ENCODE measurements at regions not wholly inside any gene's neighbourhood (a gene's known extent, or its start where the extent isn't known, plus 50 kb on each side); places are given as distances from the start of the nearest gene placed in this dataset.

GRCh38 chr7:116445447-116446211, 53.9 kb upstream of the CAV2 start:
- TF ChIP-seq THAP12 (CRISPR knock-in tag; IDR thresholded peaks at IDR 0.05): no peak
- no peak for TF ChIP-seq CTCF (IDR thresholded peaks at IDR 0.05 in 2 of 3, conservative IDR thresholded peaks at IDR 0.05 in 1 of 3; ENCODE audit: insufficient read depth in 2 of 3, low read depth in 1 of 3, low read length in 3 of 3)
- no peak for TF ChIP-seq ZNF175 (CRISPR knock-in tag; IDR thresholded peaks at IDR 0.05; ENCODE audit: low read depth)
- TF ChIP-seq MAFK (IDR thresholded peaks at IDR 0.05; ENCODE audit: low read length): no peak
- no peak for TF ChIP-seq ESRRA (IDR thresholded peaks at IDR 0.05; ENCODE audit: borderline replicate concordance, low read depth)
- TF ChIP-seq ZNF740 (CRISPR knock-in tag; IDR thresholded peaks at IDR 0.05): no peak
- no peak for TF ChIP-seq ZNF740 (tag; IDR thresholded peaks at IDR 0.05)
- TF ChIP-seq CREB1 (IDR thresholded peaks at IDR 0.05): no peak
- no peak for TF ChIP-seq CREB1 (CRISPR knock-in tag; IDR thresholded peaks at IDR 0.05)
- TF ChIP-seq POLR2AphosphoS5 (IDR thresholded peaks at IDR 0.05; ENCODE audit: control insufficient read depth, insufficient read depth, low read depth, low read length): no peak
- no peak for TF ChIP-seq E2F4 (CRISPR knock-in tag; IDR thresholded peaks at IDR 0.05; ENCODE audit: low read depth)

All from K562 (cell line).